ENCODE measurements at regions not wholly inside any gene's neighbourhood (a gene's known extent, or its start where the extent isn't known, plus 50 kb on each side); places are given as distances from the start of the nearest gene placed in this dataset.

GRCh38 chr7:15104411-15105092 lies 202.0 kb upstream of the DGKB start:
- Histone ChIP-seq H3K27ac (ENCODE audit: low read depth, low read length) (no peak overlapping the region), H3K4me3 (ENCODE audit: low read length in 3 of 3) (no peak overlapping the region), H3K36me3 (ENCODE audit: control insufficient read depth in 3 of 3, insufficient read depth in 3 of 3, low read length in 3 of 3) (no peaks in the 10 kb centered on the region), H3K9me3 (ENCODE audit: control insufficient read depth in 3 of 3, low read length in 3 of 3) (no peaks in the 10 kb centered on the region), H3K4me1 (ENCODE audit: control insufficient read depth in 3 of 3, insufficient read depth in 3 of 3, low read length in 3 of 3) (no peaks in the 10 kb centered on the region), H3K9ac (ENCODE audit: low read depth in 1 of 3, low read length in 3 of 3) (no peak overlapping the region), H3K27me3 (ENCODE audit: control insufficient read depth in 3 of 3, insufficient read depth in 3 of 3, low read length in 3 of 3) (no peaks in the 10 kb centered on the region)

GRCh38 chr7:15099074-15099473 lies 196.5 kb upstream of the DGKB start:
- Histone ChIP-seq H3K36me3 (ENCODE audit: control insufficient read depth in 3 of 3, insufficient read depth in 3 of 3, low read length in 3 of 3) (no peaks in the 10 kb centered on the region), H3K27ac (ENCODE audit: low read depth, low read length) (no peak overlapping the region), H3K9me3 (ENCODE audit: control insufficient read depth in 3 of 3, low read length in 3 of 3) (no peaks in the 10 kb centered on the region), H3K4me3 (ENCODE audit: low read length in 3 of 3) (no peak overlapping the region), H3K27me3 (ENCODE audit: control insufficient read depth in 3 of 3, insufficient read depth in 3 of 3, low read length in 3 of 3) (no peaks in the 10 kb centered on the region), H3K9ac (ENCODE audit: low read depth in 1 of 3, low read length in 3 of 3) (no peak overlapping the region), H3K4me1 (ENCODE audit: control insufficient read depth in 3 of 3, insufficient read depth in 3 of 3, low read length in 3 of 3) (no peaks in the 10 kb centered on the region)

- H3K9me3 ChIP-seq (ENCODE audit: control insufficient read depth in 3 of 3, low read length in 3 of 3), result no peaks in the 10 kb centered on the region
- no peak overlapping the region for H3K9ac ChIP-seq (ENCODE audit: low read depth in 1 of 3, low read length in 3 of 3)
- no peak overlapping the region for H3K27ac ChIP-seq (ENCODE audit: low read depth, low read length)
- no peaks in the 10 kb centered on the region for H3K4me1 ChIP-seq (ENCODE audit: control insufficient read depth in 3 of 3, insufficient read depth in 3 of 3, low read length in 3 of 3)
- H3K36me3 ChIP-seq (ENCODE audit: control insufficient read depth in 3 of 3, insufficient read depth in 3 of 3, low read length in 3 of 3), result no peaks in the 10 kb centered on the region
- no peak overlapping the region for H3K4me3 ChIP-seq (ENCODE audit: low read length in 3 of 3)
- no peaks in the 10 kb centered on the region for H3K27me3 ChIP-seq (ENCODE audit: control insufficient read depth in 3 of 3, insufficient read depth in 3 of 3, low read length in 3 of 3)
Observed at GRCh38 chr7:15096853-15097252, 194.3 kb upstream of the DGKB start.

GRCh38 chr7:15094989-15095388 lies 192.4 kb upstream of the DGKB start:
- Histone ChIP-seq H3K9me3 (ENCODE audit: control insufficient read depth in 3 of 3, low read length in 3 of 3) (no peaks in the 10 kb centered on the region), H3K27me3 (ENCODE audit: control insufficient read depth in 3 of 3, insufficient read depth in 3 of 3, low read length in 3 of 3) (no peaks in the 10 kb centered on the region), H3K4me1 (ENCODE audit: control insufficient read depth in 3 of 3, insufficient read depth in 3 of 3, low read length in 3 of 3) (no peaks in the 10 kb centered on the region)

GRCh38 chr7:15087771-15088170 lies 185.2 kb upstream of the DGKB start:
- Histone ChIP-seq H3K4me1 (ENCODE audit: control insufficient read depth in 3 of 3, insufficient read depth in 3 of 3, low read length in 3 of 3) (no peaks in the 10 kb centered on the region), H3K27ac (ENCODE audit: low read depth, low read length) (no peak overlapping the region), H3K9ac (ENCODE audit: low read depth in 1 of 3, low read length in 3 of 3) (no peak overlapping the region), H3K27me3 (ENCODE audit: control insufficient read depth in 3 of 3, insufficient read depth in 3 of 3, low read length in 3 of 3) (no peaks in the 10 kb centered on the region), H3K4me3 (ENCODE audit: low read length in 3 of 3) (no peak overlapping the region), H3K36me3 (ENCODE audit: control insufficient read depth in 3 of 3, insufficient read depth in 3 of 3, low read length in 3 of 3) (no peaks in the 10 kb centered on the region), H3K9me3 (ENCODE audit: control insufficient read depth in 3 of 3, low read length in 3 of 3) (no peaks in the 10 kb centered on the region)

More at GRCh38 chr7:15094989-15095388, 192.4 kb upstream of the DGKB start:
- Histone ChIP-seq H3K4me3 (ENCODE audit: low read length in 3 of 3) (no peak overlapping the region), H3K9ac (ENCODE audit: low read depth in 1 of 3, low read length in 3 of 3) (no peak overlapping the region), H3K36me3 (ENCODE audit: control insufficient read depth in 3 of 3, insufficient read depth in 3 of 3, low read length in 3 of 3) (no peaks in the 10 kb centered on the region), H3K27ac (ENCODE audit: low read depth, low read length) (no peak overlapping the region)

- Histone ChIP-seq H3K36me3 (ENCODE audit: control insufficient read depth in 3 of 3, insufficient read depth in 3 of 3, low read length in 3 of 3) (no peaks in the 10 kb centered on the region), H3K4me3 (ENCODE audit: low read length in 3 of 3) (no peak overlapping the region), H3K9ac (ENCODE audit: low read depth in 1 of 3, low read length in 3 of 3) (no peak overlapping the region), H3K9me3 (ENCODE audit: control insufficient read depth in 3 of 3, low read length in 3 of 3) (no peaks in the 10 kb centered on the region), H3K27me3 (ENCODE audit: control insufficient read depth in 3 of 3, insufficient read depth in 3 of 3, low read length in 3 of 3) (no peaks in the 10 kb centered on the region), H3K27ac (ENCODE audit: low read depth, low read length) (no peak overlapping the region), H3K4me1 (ENCODE audit: control insufficient read depth in 3 of 3, insufficient read depth in 3 of 3, low read length in 3 of 3) (no peaks in the 10 kb centered on the region)
Observed at GRCh38 chr7:15086862-15087261, 184.3 kb upstream of the DGKB start.

- Histone ChIP-seq H3K27ac (ENCODE audit: low read depth, low read length) (no peak overlapping the region), H3K9me3 (ENCODE audit: control insufficient read depth in 3 of 3, low read length in 3 of 3) (no peaks in the 10 kb centered on the region), H3K9ac (ENCODE audit: low read depth in 1 of 3, low read length in 3 of 3) (no peak overlapping the region), H3K27me3 (ENCODE audit: control insufficient read depth in 3 of 3, insufficient read depth in 3 of 3, low read length in 3 of 3) (no peaks in the 10 kb centered on the region), H3K4me1 (ENCODE audit: control insufficient read depth in 3 of 3, insufficient read depth in 3 of 3, low read length in 3 of 3) (no peaks in the 10 kb centered on the region), H3K4me3 (ENCODE audit: low read length in 3 of 3) (no peak overlapping the region), H3K36me3 (ENCODE audit: control insufficient read depth in 3 of 3, insufficient read depth in 3 of 3, low read length in 3 of 3) (no peaks in the 10 kb centered on the region)
Observed at GRCh38 chr7:15086131-15086611, 183.6 kb upstream of the DGKB start.

GRCh38 chr7:15085366-15085765 lies 182.8 kb upstream of the DGKB start:
- no peaks in the 10 kb centered on the region for H3K4me1 ChIP-seq (ENCODE audit: control insufficient read depth in 3 of 3, insufficient read depth in 3 of 3, low read length in 3 of 3)
- H3K9me3 ChIP-seq (ENCODE audit: control insufficient read depth in 3 of 3, low read length in 3 of 3), result no peaks in the 10 kb centered on the region
- H3K36me3 ChIP-seq (ENCODE audit: control insufficient read depth in 3 of 3, insufficient read depth in 3 of 3, low read length in 3 of 3), result no peaks in the 10 kb centered on the region
- no peak overlapping the region for H3K9ac ChIP-seq (ENCODE audit: low read depth in 1 of 3, low read length in 3 of 3)
- no peaks in the 10 kb centered on the region for H3K27me3 ChIP-seq (ENCODE audit: control insufficient read depth in 3 of 3, insufficient read depth in 3 of 3, low read length in 3 of 3)
- no peak overlapping the region for H3K4me3 ChIP-seq (ENCODE audit: low read length in 3 of 3)
- no peak overlapping the region for H3K27ac ChIP-seq (ENCODE audit: low read depth, low read length)

- no peaks in the 10 kb centered on the region for H3K4me1 ChIP-seq (ENCODE audit: control insufficient read depth in 3 of 3, insufficient read depth in 3 of 3, low read length in 3 of 3)
- no peaks in the 10 kb centered on the region for H3K36me3 ChIP-seq (ENCODE audit: control insufficient read depth in 3 of 3, insufficient read depth in 3 of 3, low read length in 3 of 3)
- H3K9ac ChIP-seq (ENCODE audit: low read depth in 1 of 3, low read length in 3 of 3), result no peak overlapping the region
- no peaks in the 10 kb centered on the region for H3K27me3 ChIP-seq (ENCODE audit: control insufficient read depth in 3 of 3, insufficient read depth in 3 of 3, low read length in 3 of 3)
- no peaks in the 10 kb centered on the region for H3K9me3 ChIP-seq (ENCODE audit: control insufficient read depth in 3 of 3, low read length in 3 of 3)
- H3K4me3 ChIP-seq (ENCODE audit: low read length in 3 of 3), result no peak overlapping the region
- no peak overlapping the region for H3K27ac ChIP-seq (ENCODE audit: low read depth, low read length)
Observed at GRCh38 chr7:15084368-15084767, 181.8 kb upstream of the DGKB start.

GRCh38 chr7:15081891-15082290 lies 179.3 kb upstream of the DGKB start:
- H3K9ac ChIP-seq (ENCODE audit: low read depth in 1 of 3, low read length in 3 of 3), result no peak overlapping the region
- no peaks in the 10 kb centered on the region for H3K36me3 ChIP-seq (ENCODE audit: control insufficient read depth in 3 of 3, insufficient read depth in 3 of 3, low read length in 3 of 3)
- no peaks in the 10 kb centered on the region for H3K27me3 ChIP-seq (ENCODE audit: control insufficient read depth in 3 of 3, insufficient read depth in 3 of 3, low read length in 3 of 3)
- H3K4me3 ChIP-seq (ENCODE audit: low read length in 3 of 3), result no peak overlapping the region
- H3K27ac ChIP-seq (ENCODE audit: low read depth, low read length), result no peak overlapping the region
- H3K9me3 ChIP-seq (ENCODE audit: control insufficient read depth in 3 of 3, low read length in 3 of 3), result no peaks in the 10 kb centered on the region
- H3K4me1 ChIP-seq (ENCODE audit: control insufficient read depth in 3 of 3, insufficient read depth in 3 of 3, low read length in 3 of 3), result no peaks in the 10 kb centered on the region

Data from skeletal muscle tissue (tissue), 3 donors.